SH-SY5Y (cell line): ENCODE measurements at regions not wholly inside any gene's neighbourhood (a gene's known extent, or its start where the extent isn't known, plus 50 kb on each side); places are given as distances from the start of the nearest gene placed in this dataset.

Source experiments
- GATA2 ChIP-seq: IDR thresholded peaks from 2 replicates; pipeline ENCODE4 v1.6.1; 2011; ENCODE audit warnings: mild to moderate bottlenecking, low read depth, low read length
- GATA3 ChIP-seq: IDR thresholded peaks from 2 replicates; pipeline ENCODE4 v1.6.1; 2011; ENCODE audit warnings: low read depth, mild to moderate bottlenecking, low read length, moderate library complexity

DNA sequence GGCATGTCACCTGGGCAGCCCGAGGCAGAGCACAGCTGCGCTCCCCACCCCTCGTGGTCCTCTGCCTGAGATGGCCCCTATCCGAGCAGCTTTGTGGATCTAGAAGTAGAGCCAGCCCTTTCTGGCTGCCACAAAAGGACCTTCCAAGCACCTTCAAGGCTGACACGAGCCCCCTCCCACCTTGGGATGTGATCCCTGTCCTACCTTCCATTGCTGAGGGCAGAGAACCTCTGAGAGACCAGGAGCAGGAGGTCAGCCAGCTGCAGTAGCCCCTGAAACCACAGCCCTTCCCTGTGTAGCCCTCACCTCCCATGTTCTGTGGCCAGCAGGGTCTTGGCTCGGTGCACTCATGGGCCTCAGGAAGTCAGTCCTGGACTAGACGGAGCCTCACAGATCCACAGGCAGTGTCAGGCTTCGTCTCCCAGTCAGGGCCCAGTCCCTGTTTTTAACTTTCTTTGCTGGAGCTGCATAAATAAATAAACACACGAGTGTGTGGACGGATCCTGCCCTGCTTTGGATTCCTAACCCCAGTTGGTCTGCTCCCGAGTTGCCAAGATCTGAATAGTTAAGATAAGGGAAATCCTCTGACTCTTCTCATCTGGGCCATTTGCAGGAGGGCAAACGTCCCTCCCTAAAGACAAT is 507.7 kb downstream of the PREX1 start:
- no peak for TF ChIP-seq GATA2
- TF ChIP-seq GATA3 = no peak
